ENCODE measurements at regions not wholly inside any gene's neighbourhood (a gene's known extent, or its start where the extent isn't known, plus 50 kb on each side); places are given as distances from the start of the nearest gene placed in this dataset.

- no peak for TF ChIP-seq POLR2A (IDR thresholded peaks at IDR 0.05)
- TF ChIP-seq CTCF (IDR thresholded peaks at IDR 0.05) = no peak
Measured at GRCh38 chr7:156547884-156548561, 92.6 kb upstream of the RNF32 start.

All from upper lobe of left lung (tissue), 4 donors.